Stomach (tissue), 8 donors: ENCODE measurements at regions not wholly inside any gene's neighbourhood (a gene's known extent, or its start where the extent isn't known, plus 50 kb on each side); places are given as distances from the start of the nearest gene placed in this dataset.

Experiments
- DNase-seq, 2 donors: peaks; one replicate each; pipeline versions ENCODE4 v3.0.0 to v3.0.0-alpha.2; 2013 to 2019
- H3K27ac ChIP-seq, 5 donors: fragments of 200-600 bp in 4 of 5; sonication (generic) in 4 of 5; one replicate each; pipeline ENCODE4 v1.5.1; 2013 to 2019; ENCODE audit warnings: mild to moderate bottlenecking in 1 of 5, moderate library complexity in 1 of 5
- H3K27me3 ChIP-seq, 3 donors: fragments of 200-600 bp; sonication (generic); one replicate each; pipeline ENCODE4 v1.5.1; 2017 to 2019; ENCODE audit warnings: mixed run types in 1 of 3
- H3K36me3 ChIP-seq, 4 donors: fragments of 200-600 bp; sonication (generic); 1 replicate in 3 of 4; 2 replicates in 1 of 4; pipeline ENCODE4 v1.5.1; 2016 to 2019
- H3K4me1 ChIP-seq, 4 donors: fragments of 200-600 bp; sonication (generic); one replicate each; pipeline ENCODE4 v1.5.1; 2016 to 2019
- H3K4me3 ChIP-seq, 4 donors: fragments of 200-600 bp; sonication (generic) in 3 of 4; one replicate each; pipeline ENCODE4 v1.5.1; 2016 to 2019; ENCODE audit warnings: mild to moderate bottlenecking in 1 of 4
- H3K9me3 ChIP-seq, 4 donors: fragments of 200-600 bp; sonication (generic); one replicate each; pipeline ENCODE4 v1.5.1; 2016 to 2019
- CTCF ChIP-seq, 7 experiments: fragments of 450-650 bp in 4 of 7; fragments of 200-600 bp in 3 of 7; sonication (generic) in 3 of 7; IDR thresholded peaks; one replicate each; pipeline ENCODE4 v1.5.1; 2016 to 2019; ENCODE audit warnings: antibody characterized with exemption in 7 of 7, control low read depth in 2 of 7, mild to moderate bottlenecking in 1 of 7
- EP300 ChIP-seq: sonication (generic); formaldehyde crosslinking; IDR thresholded peaks from one replicate; pipeline ENCODE4 v1.6.1; 2017; ENCODE audit warnings: antibody characterized with exemption
- POLR2A ChIP-seq, 4 donors: fragments of 450-650 bp; IDR thresholded peaks; one replicate each; pipeline ENCODE4 v1.6.1; 2016; ENCODE audit warnings: antibody characterized with exemption in 4 of 4, control low read depth in 2 of 4, mild to moderate bottlenecking in 1 of 4, moderate library complexity in 1 of 4
- POLR2AphosphoS5 ChIP-seq, 3 donors: sonication (generic); formaldehyde crosslinking; IDR thresholded peaks; one replicate each; pipeline ENCODE4 v1.6.1; 2016; ENCODE audit warnings: antibody characterized with exemption in 3 of 3
- WGBS, 5 donors: extraction: QIAGEN DNeasy Blood & Tissue Kit in 3 of 5; methylation state at CpG; one replicate each; pipeline versions ENCODE4 v1.1.5 to v1.1.7; 2013 to 2018; 5-methylcytosine and 5-hydroxymethylcytosine counted together
- intact Hi-C: fragments of 100-400 bp; cut with DNase I; formaldehyde crosslinking; loops from one replicate; pipeline ENCODE4 v1.15.1; 2023; ENCODE audit warnings: low total_unique reads
- donor health status: healthy with polysubstance abuse.
- donor health status: Bipolar disorder and iron deficiency.
- donor health status: healthy.

- TF ChIP-seq POLR2AphosphoS5 (IDR thresholded peaks at IDR 0.05) (no peak), EP300 (no peak), CTCF (IDR thresholded peaks at IDR 0.05) (no peak), POLR2A (IDR thresholded peaks at IDR 0.05) (no peak)
- no peak overlapping the region for H3K4me3 ChIP-seq
- no peak overlapping the region for H3K27ac ChIP-seq
- no peaks in the 10 kb centered on the region for H3K9me3 ChIP-seq
- intact Hi-C loops = no loop called here
- DNase-seq = no peak
- peaks cover 0 to 22% (median 6%) of the 10 kb centered on the region in 4 donors for H3K4me1 ChIP-seq
- H3K27me3 ChIP-seq = no peaks in the 10 kb centered on the region
- H3K36me3 ChIP-seq = no peaks in the 10 kb centered on the region
- WGBS, 5 donors = 76 to 84% (median 80%) methylated on average over 2 of the region's 2 CpGs
Measured at GRCh38 chr11:130531061-130531460, 82.6 kb downstream of the ADAMTS15 start.

GRCh38 chr11:130533113-130533798 lies 84.8 kb downstream of the ADAMTS15 start:
- H3K4me1 ChIP-seq = peaks cover 0 to 15% (median 4%) of the 10 kb centered on the region in 4 donors
- no peaks in the 10 kb centered on the region for H3K36me3 ChIP-seq
- peak in 1 of 2 donors; percentile 47 for DNase-seq
- TF ChIP-seq CTCF (IDR thresholded peaks at IDR 0.05) = no peak
- no peak for TF ChIP-seq EP300
- no peak for TF ChIP-seq POLR2AphosphoS5 (IDR thresholded peaks at IDR 0.05)
- no peak for TF ChIP-seq POLR2A (IDR thresholded peaks at IDR 0.05)
- no peak overlapping the region for H3K4me3 ChIP-seq
- intact Hi-C loops = no loop called here
- H3K27me3 ChIP-seq = no peaks in the 10 kb centered on the region
- no peak overlapping the region for H3K27ac ChIP-seq
- no peaks in the 10 kb centered on the region for H3K9me3 ChIP-seq
- 46 to 60% (median 53%) methylated on average over 12 of the region's 12 CpGs for WGBS, 5 donors

GRCh38 chr11:130533871-130534270 lies 85.4 kb downstream of the ADAMTS15 start:
- Histone ChIP-seq H3K27ac (no peak overlapping the region), H3K4me1 (peaks cover 0 to 14% (median 4%) of the 10 kb centered on the region in 4 donors), H3K27me3 (no peaks in the 10 kb centered on the region), H3K9me3 (no peaks in the 10 kb centered on the region), H3K4me3 (no peak overlapping the region), H3K36me3 (no peaks in the 10 kb centered on the region)
- no peak for DNase-seq
- intact Hi-C loops = no loop called here
- TF ChIP-seq POLR2A (IDR thresholded peaks at IDR 0.05) (no peak), CTCF (IDR thresholded peaks at IDR 0.05) (no peak), EP300 (no peak), POLR2AphosphoS5 (IDR thresholded peaks at IDR 0.05) (no peak)
- WGBS, 5 donors = 85 to 94% (median 90%) methylated on average over 5 of the region's 5 CpGs

GRCh38 chr11:130534551-130534950 lies 86.1 kb downstream of the ADAMTS15 start:
- Histone ChIP-seq H3K4me3 (no peak overlapping the region), H3K27me3 (no peaks in the 10 kb centered on the region), H3K9me3 (no peaks in the 10 kb centered on the region), H3K27ac (no peak overlapping the region), H3K4me1 (peaks cover 0 to 14% (median 4%) of the 10 kb centered on the region in 4 donors), H3K36me3 (no peaks in the 10 kb centered on the region)
- intact Hi-C loops = no loop called here
- DNase-seq = no peak
- WGBS, 5 donors = 85 to 93% (median 90%) methylated on average over 10 of the region's 10 CpGs
- TF ChIP-seq EP300 = no peak
- no peak for TF ChIP-seq POLR2AphosphoS5 (IDR thresholded peaks at IDR 0.05)
- TF ChIP-seq CTCF (IDR thresholded peaks at IDR 0.05) = no peak
- no peak for TF ChIP-seq POLR2A (IDR thresholded peaks at IDR 0.05)
